GM18517 (cell line): ENCODE measurements at regions not wholly inside any gene's neighbourhood (a gene's known extent, or its start where the extent isn't known, plus 50 kb on each side); places are given as distances from the start of the nearest gene placed in this dataset.
"Not testable (repeated sequence)": the region's sequence is repeated elsewhere in the genome, so short reads cannot be mapped to it uniquely, and the experiment has no call there.

Experiments used
- ATAC-seq: cut with Tn5 transposase; IDR thresholded peaks from one replicate; pipeline ENCODE4 v1.9.1; 2021; ENCODE audit warnings: mild to moderate bottlenecking, moderate library complexity; ENCODE audit not compliant: unreplicated experiment

DNA sequence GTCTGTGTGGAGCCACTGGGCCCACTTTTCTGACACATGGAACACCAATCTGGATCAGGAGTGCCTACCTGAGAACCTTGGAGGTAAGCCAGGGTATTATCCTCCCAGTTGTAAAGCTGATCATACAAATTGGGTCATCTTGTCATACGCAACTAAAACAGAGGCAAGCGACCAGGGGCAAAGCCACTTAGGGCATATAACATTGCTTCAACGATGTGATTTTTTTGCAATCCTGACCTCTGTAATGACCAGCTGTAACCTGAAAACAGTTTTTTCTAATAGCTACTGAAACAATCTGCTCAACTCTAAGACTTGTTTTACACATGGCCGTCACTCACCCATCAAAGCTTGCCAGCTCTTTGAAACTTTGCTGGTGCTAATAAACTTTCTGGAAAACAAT lies 261.5 kb upstream of the AGTR2 start:
- no peak for ATAC-seq

DNA sequence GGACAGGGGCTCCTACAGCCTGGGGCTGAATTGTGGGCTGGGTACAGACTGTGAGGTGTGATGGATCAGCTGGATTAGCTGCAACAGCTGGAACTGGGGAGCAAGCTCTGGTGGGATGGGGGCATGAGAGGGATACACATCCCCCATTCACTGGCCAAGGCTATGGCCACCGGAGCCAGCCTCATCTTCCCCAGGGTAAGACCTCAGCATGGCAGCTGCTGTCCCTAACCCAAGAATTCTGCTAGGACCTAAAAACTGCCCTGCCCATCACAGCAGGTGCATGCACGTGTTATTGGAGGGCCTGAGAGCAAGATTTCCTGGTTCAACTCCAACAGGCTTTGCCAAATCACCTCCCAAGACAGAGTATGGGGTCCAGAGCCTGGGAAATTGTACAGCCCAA lies 258.6 kb upstream of the AGTR2 start:
- no peak for ATAC-seq

DNA sequence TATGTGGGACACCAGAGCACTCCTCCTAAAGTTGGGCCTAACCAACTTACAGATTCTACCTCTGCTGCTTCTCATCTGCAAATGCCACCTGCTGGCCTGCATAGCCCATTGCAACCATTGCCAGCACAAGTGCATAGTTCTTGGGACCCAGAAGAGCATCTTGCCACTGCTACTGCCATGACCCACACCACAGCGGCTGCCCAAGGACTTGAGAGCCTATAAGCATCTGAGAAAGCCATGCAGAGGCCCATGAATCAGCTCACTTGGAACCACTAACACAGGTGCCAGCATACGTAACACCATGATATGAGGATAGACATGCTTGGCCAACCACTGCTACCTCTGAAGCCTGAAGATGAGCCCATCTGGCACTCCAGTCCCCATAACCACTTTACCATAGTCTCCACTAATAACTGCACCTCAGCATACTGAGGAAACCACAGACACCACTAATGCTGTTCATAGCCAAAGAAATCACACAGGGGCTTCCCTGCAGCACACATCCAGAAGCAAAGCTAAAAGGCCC lies 258.1 kb upstream of the AGTR2 start:
- peak; percentile 94 for ATAC-seq

GRCh38 chrX:115913575-115913974 lies 257.0 kb upstream of the AGTR2 start:
- ATAC-seq = peak; percentile 52

DNA sequence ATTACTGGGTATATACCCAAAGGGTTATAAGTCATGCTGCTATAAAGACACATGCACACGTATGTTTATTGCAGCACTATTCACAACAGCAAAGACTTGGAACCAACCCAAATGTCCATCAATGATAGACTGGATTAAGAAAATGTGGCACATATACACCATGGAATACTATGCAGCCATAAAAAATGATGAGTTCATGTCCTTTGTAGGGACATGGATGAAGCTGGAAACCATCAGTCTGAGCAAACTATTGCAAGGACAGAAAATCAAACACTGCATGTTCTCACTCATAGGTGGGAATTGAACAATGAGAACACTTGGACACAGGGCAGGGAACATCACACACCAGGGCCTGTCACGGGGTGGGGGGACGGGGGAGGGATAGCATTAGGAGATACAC lies 254.9 kb upstream of the AGTR2 start:
- ATAC-seq = not testable (repeated sequence)

GRCh38 chrX:115929480-115929879 lies 241.1 kb upstream of the AGTR2 start:
- no peak for ATAC-seq

DNA sequence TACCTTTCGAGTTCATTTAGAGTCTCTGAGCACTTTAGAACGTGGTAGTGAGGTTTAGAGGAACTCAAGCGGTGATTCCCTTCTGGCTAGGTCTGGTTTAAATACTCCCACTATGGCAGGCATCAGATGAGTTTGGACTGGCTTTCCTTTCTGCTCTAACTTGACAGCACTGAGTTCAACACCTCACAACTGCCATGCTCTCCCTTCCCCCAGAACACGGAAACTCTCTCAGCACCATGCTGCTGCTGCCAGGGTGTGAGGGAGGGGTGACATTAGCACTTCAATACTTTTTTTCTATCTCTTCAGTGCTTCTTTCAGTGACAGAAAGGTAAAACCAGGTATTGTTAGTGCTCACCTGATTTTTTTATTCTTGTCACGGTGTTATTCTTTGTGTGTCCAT lies 234.5 kb upstream of the AGTR2 start:
- ATAC-seq = no peak

DNA sequence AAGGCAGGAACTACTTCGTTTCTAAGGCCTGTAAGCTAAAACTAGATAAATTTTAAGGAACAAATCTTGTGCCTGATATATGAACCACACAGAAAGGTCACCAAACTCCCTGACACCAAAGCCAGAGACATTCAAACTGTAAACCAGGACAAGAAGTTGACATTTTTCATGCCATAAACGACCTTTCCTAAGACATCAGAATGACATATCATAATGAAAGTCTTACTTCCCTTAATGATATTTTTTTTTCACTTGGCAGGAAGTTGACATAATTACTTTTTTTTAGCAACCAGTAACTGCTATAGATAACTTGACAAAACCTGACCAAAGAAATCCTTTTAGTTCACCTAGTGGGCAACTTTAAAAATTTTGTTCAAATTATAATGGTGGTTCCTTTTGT lies 231.5 kb upstream of the AGTR2 start:
- ATAC-seq = peak; percentile 50

- ATAC-seq = no peak
These were observed 230.8 kb upstream of the AGTR2 start for GRCh38 chrX:115939636-115940160.

- peak; percentile 14 for ATAC-seq
These were observed 230.2 kb upstream of the AGTR2 start for GRCh38 chrX:115940348-115940747.

- peak; percentile 73 for ATAC-seq
These were observed 229.6 kb upstream of the AGTR2 start for GRCh38 chrX:115940888-115941332.

- ATAC-seq = no peak
These were observed 229.2 kb upstream of the AGTR2 start for GRCh38 chrX:115941388-115941787.

- ATAC-seq = no peak
These were observed 224.5 kb upstream of the AGTR2 start for GRCh38 chrX:115946059-115946458.

- no peak for ATAC-seq
These were observed 222.3 kb upstream of the AGTR2 start for GRCh38 chrX:115948018-115948923.

DNA sequence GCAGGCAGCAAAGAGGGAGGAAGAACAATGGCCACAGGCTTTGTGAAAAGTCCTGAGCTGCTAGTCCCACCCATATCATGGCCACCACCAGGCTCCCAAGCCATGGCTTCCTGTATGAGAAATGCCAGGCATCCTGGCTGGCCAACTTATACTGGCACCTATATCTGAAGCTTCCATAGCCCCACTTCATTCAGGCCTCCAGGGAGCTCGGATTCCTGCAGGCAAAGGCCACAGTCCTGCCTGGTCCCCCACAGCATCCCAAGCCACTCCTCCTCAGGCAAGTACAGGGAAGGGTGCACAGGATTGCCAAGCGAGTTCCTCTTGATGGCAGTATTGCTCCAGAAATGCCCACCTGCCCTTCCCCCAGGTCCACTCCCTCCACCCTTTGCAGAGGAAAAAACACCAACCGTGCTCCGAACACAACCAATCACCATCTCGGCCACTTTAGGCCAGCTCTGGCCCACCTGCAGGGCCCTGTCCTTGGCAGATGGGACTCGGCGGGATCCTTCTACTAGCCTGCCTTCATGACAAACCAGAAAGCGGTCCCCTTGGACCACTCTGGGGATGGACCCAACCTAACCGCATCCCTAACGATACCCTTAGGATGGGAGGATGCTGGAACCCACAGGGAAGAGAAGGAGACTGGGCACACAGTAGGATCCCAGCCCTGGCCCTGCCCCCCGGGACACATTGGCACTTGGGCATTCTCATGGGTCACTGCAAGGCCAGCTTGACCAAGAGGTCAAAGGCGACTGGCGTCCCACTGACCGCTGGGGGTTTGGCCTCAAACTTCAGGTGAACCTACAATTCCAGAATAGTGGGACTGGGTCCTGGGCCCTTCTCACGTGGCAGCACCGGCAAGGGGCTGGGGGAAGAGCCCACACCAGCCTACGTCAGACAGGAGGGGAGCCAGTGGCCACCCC lies 220.4 kb upstream of the AGTR2 start:
- no peak for ATAC-seq

- ATAC-seq = no peak
These were observed 218.0 kb upstream of the AGTR2 start for GRCh38 chrX:115952417-115953092.

DNA sequence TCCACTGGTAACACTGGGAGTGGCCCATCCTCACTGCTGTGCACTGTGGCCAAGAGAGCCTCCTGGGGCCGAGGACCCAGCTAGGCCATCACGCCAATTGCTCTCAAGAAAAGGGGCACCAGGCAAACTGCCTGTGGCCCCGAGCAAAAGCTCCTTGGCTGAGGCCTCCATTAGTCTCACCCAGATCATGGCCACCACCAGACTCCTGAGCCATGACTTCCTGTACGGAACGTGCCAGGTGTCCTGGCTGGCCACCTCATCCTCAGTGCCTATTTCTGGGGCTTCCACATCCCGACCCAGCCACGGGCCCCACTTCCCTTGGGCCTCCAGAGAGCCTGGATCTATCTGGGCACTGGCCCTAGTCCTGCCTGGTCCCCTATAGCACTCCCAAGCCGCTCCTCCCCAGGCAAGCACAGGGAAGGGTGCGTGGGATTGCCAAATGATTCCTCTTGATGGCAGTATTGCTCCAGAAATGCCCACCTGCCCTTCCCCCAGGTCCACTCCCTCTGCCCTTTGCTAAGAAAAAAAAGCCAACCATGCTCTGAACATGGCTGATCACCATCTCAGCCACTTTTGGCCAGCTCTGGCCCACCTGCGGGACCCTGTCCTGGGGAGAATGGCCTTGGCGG lies 212.6 kb upstream of the AGTR2 start:
- ATAC-seq = no peak

GRCh38 chrX:115958687-115959359 lies 211.7 kb upstream of the AGTR2 start:
- no peak for ATAC-seq

GRCh38 chrX:115960440-115961084 lies 210.0 kb upstream of the AGTR2 start:
- no peak for ATAC-seq
